Testis (tissue), 2 donors: ENCODE measurements at regions not wholly inside any gene's neighbourhood (a gene's known extent, or its start where the extent isn't known, plus 50 kb on each side); places are given as distances from the start of the nearest gene placed in this dataset.

Source experiments
- DNase-seq: peaks from one replicate; pipeline ENCODE4 v3.0.0-alpha.2; 2019
- H3K27ac ChIP-seq, 2 donors: fragments of 200-600 bp; sonication (generic); one replicate each; pipeline ENCODE4 v1.5.1; 2019
- H3K27me3 ChIP-seq: fragments of 200-600 bp; sonication (generic); one replicate; pipeline ENCODE4 v1.5.1; 2019
- H3K36me3 ChIP-seq: fragments of 200-600 bp; sonication (generic); one replicate; pipeline ENCODE4 v1.5.1; 2017; ENCODE audit warnings: low read depth; ENCODE audit errors: missing control alignments
- H3K4me1 ChIP-seq: fragments of 200-600 bp; sonication (generic); one replicate; pipeline ENCODE4 v1.5.1; 2019
- H3K4me3 ChIP-seq, 2 donors: fragments of 200-600 bp; sonication (generic); one replicate each; pipeline ENCODE4 v1.5.1; 2017 to 2019
- H3K9me3 ChIP-seq: fragments of 200-600 bp; sonication (generic); one replicate; pipeline ENCODE4 v1.5.1; 2017
- CTCF ChIP-seq, 3 experiments: fragments of 450-650 bp in 2 of 3; fragments of 200-600 bp in 1 of 3; sonication (generic) in 1 of 3; IDR thresholded peaks; one replicate each; pipeline ENCODE4 v1.5.1; 2016 to 2019; ENCODE audit warnings: antibody characterized with exemption in 3 of 3, mild to moderate bottlenecking in 2 of 3, moderate library complexity in 1 of 3
- POLR2A ChIP-seq: fragments of 450-650 bp; IDR thresholded peaks from one replicate; pipeline ENCODE4 v1.6.1; 2017; ENCODE audit warnings: antibody characterized with exemption, mild to moderate bottlenecking, moderate library complexity
- WGBS, 2 donors: methylation state at CpG; one replicate each; pipeline ENCODE4 v1.1.5; 2018; 5-methylcytosine and 5-hydroxymethylcytosine counted together
- intact Hi-C: fragments of 100-400 bp; cut with DNase I; formaldehyde crosslinking; loops from one replicate; pipeline ENCODE4 v1.15.1; 2023; ENCODE audit warnings: low total_unique reads

GRCh38 chr10:124267911-124268549, 150.7 kb downstream of the OAT start:
- 71 to 86% methylated on average over 6 of the region's 6 CpGs for WGBS, 2 donors

GRCh38 chr10:124267231-124267885, 151.4 kb downstream of the OAT start:
- Histone ChIP-seq H3K27me3 (no peaks in the 10 kb centered on the region), H3K4me3 (no peak overlapping the region), H3K4me1 (no peaks in the 10 kb centered on the region), H3K9me3 (no peaks in the 10 kb centered on the region), H3K36me3 (no peaks in the 10 kb centered on the region), H3K27ac (no peak overlapping the region)
- intact Hi-C loops: no loop called here
- DNase-seq: no peak
- 93 to 96% methylated on average over 8 to 9 of the region's 9 CpGs for WGBS, 2 donors
- TF ChIP-seq POLR2A (no peak), CTCF (IDR thresholded peaks at IDR 0.05) (no peak)

More at GRCh38 chr10:124267911-124268549, 150.7 kb downstream of the OAT start:
- no peak overlapping the region for H3K27ac ChIP-seq
- intact Hi-C loops: no loop called here
- H3K36me3 ChIP-seq: no peaks in the 10 kb centered on the region
- no peak for DNase-seq
- H3K4me1 ChIP-seq: no peaks in the 10 kb centered on the region
- H3K9me3 ChIP-seq: no peaks in the 10 kb centered on the region
- TF ChIP-seq CTCF (IDR thresholded peaks at IDR 0.05) (no peak), POLR2A (no peak)
- H3K4me3 ChIP-seq: no peak overlapping the region
- no peaks in the 10 kb centered on the region for H3K27me3 ChIP-seq

GRCh38 chr10:124266468-124267230, 152.1 kb downstream of the OAT start:
- Histone ChIP-seq H3K4me3 (no peak overlapping the region), H3K27ac (no peak overlapping the region), H3K4me1 (no peaks in the 10 kb centered on the region), H3K27me3 (no peaks in the 10 kb centered on the region), H3K36me3 (no peaks in the 10 kb centered on the region), H3K9me3 (no peaks in the 10 kb centered on the region)
- intact Hi-C loops: no loop called here
- no peak for TF ChIP-seq POLR2A
- no peak for DNase-seq
- WGBS, 2 donors: 88 to 94% methylated on average over 15 of the region's 15 CpGs

DNA sequence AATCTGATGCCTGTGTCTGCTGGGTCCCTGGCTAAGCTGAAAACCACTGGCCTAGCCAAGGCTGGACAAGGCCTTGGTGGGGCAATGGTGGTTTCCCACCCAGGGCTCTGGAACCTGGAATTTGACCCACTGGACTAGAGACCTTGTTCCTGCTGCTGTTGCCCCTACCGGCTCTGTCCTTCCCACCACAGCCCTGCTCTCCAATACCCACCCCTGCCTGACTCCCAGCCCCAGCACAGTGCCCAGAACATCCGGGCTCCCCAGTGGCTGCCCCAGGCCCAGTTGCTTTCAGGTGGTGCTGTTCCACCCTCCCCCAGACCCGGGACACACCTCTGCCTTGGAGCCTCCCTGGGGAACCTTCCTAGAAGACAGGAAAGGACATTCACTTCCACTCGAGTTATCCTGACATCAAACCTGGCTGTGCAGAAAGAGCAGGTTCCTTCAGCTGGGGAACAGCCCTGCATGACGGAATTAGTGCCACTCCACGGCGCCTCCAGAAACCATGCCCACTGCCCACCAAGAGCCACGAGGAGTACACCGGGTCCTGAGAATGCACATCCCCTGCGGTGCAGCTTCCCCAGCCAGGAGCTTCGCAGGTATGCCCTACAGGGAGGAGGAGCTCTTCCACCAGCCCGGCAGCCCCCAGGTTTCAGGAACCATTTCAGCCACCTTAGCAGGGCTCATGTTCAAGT, 152.8 kb downstream of the OAT start:
- no peak for DNase-seq
- intact Hi-C loops: no loop called here
- no peaks in the 10 kb centered on the region for H3K4me1 ChIP-seq
- H3K4me3 ChIP-seq: no peak overlapping the region
- 83 to 92% methylated on average over 5 to 12 of the region's 12 CpGs for WGBS, 2 donors
- H3K36me3 ChIP-seq: no peaks in the 10 kb centered on the region
- no peaks in the 10 kb centered on the region for H3K9me3 ChIP-seq
- no peak for TF ChIP-seq POLR2A
- no peak for TF ChIP-seq CTCF (IDR thresholded peaks at IDR 0.05)
- H3K27ac ChIP-seq: no peak overlapping the region
- H3K27me3 ChIP-seq: no peaks in the 10 kb centered on the region

DNA sequence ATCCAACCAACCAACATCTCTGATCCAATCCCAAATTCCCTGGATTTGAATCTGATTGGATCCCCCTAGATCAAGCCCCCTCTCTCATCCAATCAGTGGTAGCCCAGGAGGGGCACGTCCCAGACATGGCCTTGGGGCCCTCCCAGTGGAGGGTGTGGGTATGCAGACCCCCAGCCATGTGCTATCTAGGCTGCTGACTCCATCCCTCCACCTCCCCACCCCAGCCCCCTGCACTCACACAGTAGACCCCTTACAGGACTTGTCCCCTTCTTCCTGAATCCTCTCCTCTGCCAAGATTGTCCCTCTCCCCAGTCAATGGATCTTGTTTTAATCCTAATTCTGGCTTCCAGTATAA, 153.4 kb downstream of the OAT start:
- no peaks in the 10 kb centered on the region for H3K9me3 ChIP-seq
- 89 to 100% methylated on average over 1 of the region's 1 CpG for WGBS, 2 donors
- TF ChIP-seq POLR2A (no peak), CTCF (IDR thresholded peaks at IDR 0.05) (no peak)
- DNase-seq: no peak
- no peak overlapping the region for H3K4me3 ChIP-seq
- no peaks in the 10 kb centered on the region for H3K27me3 ChIP-seq
- H3K27ac ChIP-seq: no peak overlapping the region
- no peaks in the 10 kb centered on the region for H3K4me1 ChIP-seq
- intact Hi-C loops: no loop called here
- H3K36me3 ChIP-seq: no peaks in the 10 kb centered on the region
